GM12892 (cell line): ENCODE measurements at regions not wholly inside any gene's neighbourhood (a gene's known extent, or its start where the extent isn't known, plus 50 kb on each side); places are given as distances from the start of the nearest gene placed in this dataset.

Experiments used
- POLR2A ChIP-seq: IDR thresholded peaks from 2 replicates; pipeline ENCODE4 v1.6.1; 2011; ENCODE audit warnings: low read depth, low read length, control low read depth
- POLR2AphosphoS5 ChIP-seq: IDR thresholded peaks from 2 replicates; pipeline ENCODE4 v1.6.1; 2011; ENCODE audit warnings: low read depth, low read length, control low read depth

DNA sequence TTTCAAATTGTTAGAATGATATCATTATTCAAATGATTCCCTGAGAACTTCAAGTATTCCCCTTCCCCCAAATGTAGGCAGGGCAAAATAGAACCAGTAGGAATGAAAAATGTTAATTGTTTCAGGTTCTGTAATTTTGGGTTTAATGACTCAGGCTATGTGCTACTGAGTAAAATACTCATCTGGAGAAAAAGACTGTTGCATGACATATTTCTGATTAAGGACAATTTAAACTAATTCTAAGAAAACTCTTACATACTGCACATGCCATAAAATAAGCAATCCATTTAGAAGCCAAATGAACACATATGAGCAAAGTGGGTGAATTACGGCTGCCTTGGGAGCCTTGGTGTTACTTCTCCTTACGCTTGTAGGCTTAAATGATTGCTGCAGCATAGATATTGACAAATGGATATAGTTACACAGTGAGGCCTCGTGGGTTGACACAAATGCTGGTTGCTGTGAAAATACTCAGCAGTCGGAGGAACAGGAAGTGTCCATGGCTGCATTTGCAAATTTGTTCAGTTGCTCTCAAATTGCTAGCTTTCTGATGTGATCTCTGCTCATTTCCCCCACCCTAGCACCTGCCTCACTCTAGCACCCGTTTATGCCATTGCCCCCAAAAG, 174.9 kb upstream of the DMAC1 start:
- no peak for TF ChIP-seq POLR2A
- no peak for TF ChIP-seq POLR2AphosphoS5
